GM20000 (cell line): ENCODE measurements at regions not wholly inside any gene's neighbourhood (a gene's known extent, or its start where the extent isn't known, plus 50 kb on each side); places are given as distances from the start of the nearest gene placed in this dataset.

Source experiments
- DNase-seq: peaks from one replicate; pipeline ENCODE4 v3.0.0; 2012; ENCODE audit warnings: low spot score
- TF ChIP-seq, protein P1 (sequence below): IDR thresholded peaks from 2 replicates; pipeline ENCODE4 v1.5.1; 2012; ENCODE audit warnings: mild to moderate bottlenecking, control low read depth; ENCODE audit errors: extremely low read depth, missing control alignments

DNA sequence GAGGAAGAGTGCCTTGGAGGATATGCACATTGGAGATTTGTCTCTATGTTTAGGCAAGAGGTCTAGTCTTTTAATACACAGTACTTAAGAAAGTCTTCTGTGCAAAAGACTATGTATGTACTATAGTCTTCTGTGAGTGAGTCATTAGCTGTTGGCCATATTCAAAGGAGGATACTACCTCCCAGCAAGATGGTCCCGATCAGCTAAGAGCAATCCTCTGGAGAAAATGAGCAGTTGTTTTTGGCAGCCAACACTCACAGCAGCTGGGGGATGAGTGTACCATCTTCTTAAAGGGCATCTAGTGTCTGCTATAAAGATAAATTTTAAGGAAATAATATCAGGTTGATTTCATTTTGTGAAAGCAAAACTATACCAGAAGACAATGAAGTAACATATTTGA, 487.8 kb downstream of the KCTD12 start:
- DNase-seq = no peak
- TF ChIP-seq, protein P1, sequence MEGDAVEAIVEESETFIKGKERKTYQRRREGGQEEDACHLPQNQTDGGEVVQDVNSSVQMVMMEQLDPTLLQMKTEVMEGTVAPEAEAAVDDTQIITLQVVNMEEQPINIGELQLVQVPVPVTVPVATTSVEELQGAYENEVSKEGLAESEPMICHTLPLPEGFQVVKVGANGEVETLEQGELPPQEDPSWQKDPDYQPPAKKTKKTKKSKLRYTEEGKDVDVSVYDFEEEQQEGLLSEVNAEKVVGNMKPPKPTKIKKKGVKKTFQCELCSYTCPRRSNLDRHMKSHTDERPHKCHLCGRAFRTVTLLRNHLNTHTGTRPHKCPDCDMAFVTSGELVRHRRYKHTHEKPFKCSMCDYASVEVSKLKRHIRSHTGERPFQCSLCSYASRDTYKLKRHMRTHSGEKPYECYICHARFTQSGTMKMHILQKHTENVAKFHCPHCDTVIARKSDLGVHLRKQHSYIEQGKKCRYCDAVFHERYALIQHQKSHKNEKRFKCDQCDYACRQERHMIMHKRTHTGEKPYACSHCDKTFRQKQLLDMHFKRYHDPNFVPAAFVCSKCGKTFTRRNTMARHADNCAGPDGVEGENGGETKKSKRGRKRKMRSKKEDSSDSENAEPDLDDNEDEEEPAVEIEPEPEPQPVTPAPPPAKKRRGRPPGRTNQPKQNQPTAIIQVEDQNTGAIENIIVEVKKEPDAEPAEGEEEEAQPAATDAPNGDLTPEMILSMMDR = no peak

DNA sequence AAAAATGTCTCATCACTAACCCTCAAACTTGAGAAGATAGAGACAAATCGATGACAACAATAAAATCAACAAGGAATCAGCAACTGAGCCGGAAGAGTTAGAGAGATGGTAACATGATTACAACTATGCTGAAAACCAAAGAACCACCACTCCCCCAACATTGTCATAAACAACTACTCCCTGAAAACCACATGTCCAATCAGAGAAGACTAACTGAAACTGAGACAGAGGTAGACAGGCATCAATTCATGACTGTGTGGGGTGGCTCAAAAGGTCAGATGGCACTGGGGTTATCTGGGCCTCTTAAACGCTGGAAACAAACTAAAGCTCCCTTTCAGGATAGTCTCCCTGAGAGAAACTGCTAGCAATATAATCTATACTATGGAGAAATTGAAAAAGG, 488.8 kb downstream of the KCTD12 start:
- TF ChIP-seq, protein P1 = no peak
- no peak for DNase-seq

DNA sequence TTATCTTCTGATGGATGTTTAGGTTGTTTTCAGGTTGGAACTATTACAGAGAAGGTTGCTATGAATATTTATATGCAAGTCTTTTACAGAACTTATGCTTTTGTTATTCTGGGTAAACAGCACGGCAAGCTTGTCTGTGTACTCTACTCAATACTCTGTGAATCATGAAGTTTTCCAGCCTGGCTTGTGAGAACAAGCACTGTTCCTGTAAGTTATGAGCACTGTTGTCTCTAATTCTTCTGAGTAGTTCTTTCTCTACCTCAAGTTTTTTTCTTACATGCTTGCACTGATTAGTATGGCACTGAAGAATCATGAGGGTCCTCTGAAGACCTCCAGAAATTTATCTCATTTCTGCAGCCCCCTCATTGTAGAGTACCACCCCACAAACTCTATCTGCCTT, 496.9 kb downstream of the KCTD12 start:
- DNase-seq = no peak
- TF ChIP-seq, protein P1 = no peak

DNA sequence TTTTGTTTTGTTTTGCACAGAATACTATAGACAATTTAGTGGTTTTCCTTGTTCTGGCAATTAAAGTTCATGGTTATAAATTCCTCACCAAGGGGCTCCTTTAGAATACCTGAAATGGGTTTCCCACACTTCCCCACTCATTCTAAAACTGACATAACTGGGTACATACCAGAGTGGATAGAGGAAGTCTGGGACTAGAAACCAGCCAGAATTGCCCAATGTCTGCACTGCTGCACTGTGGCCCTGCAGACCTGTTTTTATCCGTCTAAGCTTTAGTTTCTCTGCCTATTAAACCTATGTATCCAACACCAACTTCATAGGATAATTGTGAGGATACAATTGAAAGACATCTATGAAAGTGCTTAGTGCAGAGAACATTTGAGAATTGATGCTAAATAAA, 498.6 kb downstream of the KCTD12 start:
- TF ChIP-seq, protein P1 = no peak
- DNase-seq = no peak

DNA sequence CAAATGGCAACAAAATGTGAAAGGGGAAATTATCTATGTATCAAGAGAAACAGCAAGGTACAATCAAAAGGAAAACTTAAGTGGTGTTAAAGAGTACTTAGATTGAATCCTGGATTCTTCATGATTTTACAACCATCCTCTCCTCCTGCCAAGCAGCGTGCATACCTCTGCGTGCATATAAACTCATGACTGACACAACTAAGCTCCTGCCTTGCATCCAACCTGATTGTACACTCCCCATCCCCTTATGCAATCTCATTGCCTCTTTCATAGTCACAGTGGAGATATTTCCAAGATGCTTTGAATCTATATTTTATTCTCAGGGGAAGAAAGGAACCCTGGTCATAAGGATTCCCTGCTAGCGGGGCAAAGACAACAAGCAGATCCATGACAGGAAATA, 499.9 kb downstream of the KCTD12 start:
- no peak for DNase-seq
- TF ChIP-seq, protein P1 = no peak

DNA sequence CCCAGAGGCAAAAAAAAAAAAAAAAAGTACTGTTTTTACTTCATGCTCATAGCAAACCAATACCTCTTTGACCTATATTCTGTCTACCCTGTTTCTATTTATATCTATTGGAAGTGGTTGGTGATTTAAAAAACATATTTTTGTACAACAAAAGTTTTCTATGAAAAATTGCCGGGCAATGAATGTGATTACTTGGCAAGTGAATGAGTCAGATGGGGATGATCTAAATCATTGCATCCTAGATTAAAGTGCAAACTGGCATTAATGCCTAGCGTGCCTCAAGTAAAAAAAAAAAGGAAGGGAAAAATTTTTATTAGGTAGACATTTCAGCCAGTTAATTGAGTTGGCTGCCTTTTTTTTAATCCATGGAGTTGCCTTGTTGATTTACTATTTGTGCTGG, 500.6 kb downstream of the KCTD12 start:
- DNase-seq = no peak
- TF ChIP-seq, protein P1 = no peak

DNA sequence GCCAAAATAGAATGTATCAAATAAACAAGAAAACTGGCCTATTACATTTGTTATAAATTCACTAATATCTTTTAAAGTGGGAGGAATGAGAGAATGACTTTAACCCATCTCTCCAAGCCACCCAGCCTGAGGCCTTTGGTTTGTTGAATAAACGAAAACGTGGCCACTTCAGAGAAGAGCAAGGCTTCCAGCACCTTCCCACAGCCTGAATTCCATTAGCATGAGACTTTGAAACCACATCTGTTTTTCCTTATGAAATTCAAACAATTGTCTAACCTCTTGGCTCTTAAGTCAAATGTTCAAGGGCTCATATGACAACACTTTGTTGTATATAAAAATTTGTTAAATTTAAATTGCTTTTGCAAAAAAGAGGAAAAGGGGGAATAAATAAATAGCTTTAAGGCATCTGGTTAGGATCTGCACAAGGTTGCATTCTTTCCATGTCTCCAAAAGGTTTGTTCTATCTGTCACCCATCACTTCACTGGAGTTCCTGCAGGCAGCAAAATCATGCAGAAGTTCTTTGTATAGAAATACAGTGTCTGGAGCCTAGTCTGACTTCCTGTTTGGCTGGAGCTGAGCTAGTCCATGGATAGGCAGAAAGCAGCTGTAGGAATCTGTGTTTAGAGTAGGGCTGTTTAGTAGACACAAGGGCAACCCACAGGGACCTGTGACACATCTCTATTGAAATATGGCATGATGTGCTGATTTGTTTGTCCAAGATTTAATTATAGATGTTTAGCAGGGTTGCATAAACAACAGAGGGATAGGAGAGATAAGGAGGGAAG, 502.3 kb downstream of the KCTD12 start:
- no peak for DNase-seq
- TF ChIP-seq, protein P1 = no peak
